ENCODE measurements at regions not wholly inside any gene's neighbourhood (a gene's known extent, or its start where the extent isn't known, plus 50 kb on each side); places are given as distances from the start of the nearest gene placed in this dataset.
"Not testable (repeated sequence)": the region's sequence is repeated elsewhere in the genome, so short reads cannot be mapped to it uniquely, and the experiment has no call there.

- in situ Hi-C loops (cut with HindIII; ENCODE audit: low pct_unique_long_range_greater_than_20kb, low sequenced_read_pairs): no loop called here
- Histone ChIP-seq H3K4me3 (ENCODE audit: low read depth in 2 of 2, low read length in 2 of 2) (no peak overlapping the region), H3K36me3 (ENCODE audit: control insufficient read depth, insufficient read depth, low read length) (no peaks in the 10 kb centered on the region), H3K27me3 (ENCODE audit: control insufficient read depth, insufficient read depth, low read length) (no peaks in the 10 kb centered on the region), H3K4me1 (ENCODE audit: control insufficient read depth, insufficient read depth, low read length) (no peaks in the 10 kb centered on the region), H3K27ac (ENCODE audit: low read length) (no peak overlapping the region), H3K9me3 (ENCODE audit: control insufficient read depth, insufficient read depth, low read depth, low read length) (no peaks in the 10 kb centered on the region)
- no TSS peak for BruUV-seq (replicated peaks)
- ChIA-PET POLR2A (no interaction called here), CTCF (no interaction called here)
- intact Hi-C loops (cut with micrococcal nuclease; ENCODE audit: unreplicated experiment): no loop called here
- ATAC-seq (no peak), DNase-seq (ENCODE audit: low read depth, low spot score) (no peak)
- TF ChIP-seq SIN3A (IDR thresholded peaks at IDR 0.05; ENCODE audit: borderline replicate concordance, insufficient read depth, low read depth, low read length) (no peak), REST (IDR thresholded peaks at IDR 0.05; ENCODE audit: insufficient read depth in 1 of 2, low read depth in 2 of 2, low read length in 1 of 2) (no peak), TCF7L2 (IDR thresholded peaks at IDR 0.05; ENCODE audit: low read depth, low read length) (no peak), POLR2AphosphoS5 (IDR thresholded peaks at IDR 0.05; ENCODE audit: low read depth, low read length) (no peak), CTCF (IDR thresholded peaks at IDR 0.05) (no peak)
Measured at GRCh38 chr12:27164330-27165040, 79.6 kb upstream of the STK38L start.

GRCh38 chr12:27165958-27166357 lies 78.1 kb upstream of the STK38L start:
- in situ Hi-C loops (cut with HindIII; ENCODE audit: low pct_unique_long_range_greater_than_20kb, low sequenced_read_pairs); CTCF ChIA-PET; intact Hi-C loops (cut with micrococcal nuclease; ENCODE audit: unreplicated experiment); H3K4me3 ChIP-seq (ENCODE audit: low read depth in 2 of 2, low read length in 2 of 2); ATAC-seq; H3K27me3 ChIP-seq (ENCODE audit: control insufficient read depth, insufficient read depth, low read length); BruUV-seq (replicated peaks); H3K27ac ChIP-seq (ENCODE audit: low read length); H3K36me3 ChIP-seq (ENCODE audit: control insufficient read depth, insufficient read depth, low read length); H3K9me3 ChIP-seq (ENCODE audit: control insufficient read depth, insufficient read depth, low read depth, low read length); DNase-seq (ENCODE audit: low read depth, low spot score); POLR2A ChIA-PET; H3K4me1 ChIP-seq (ENCODE audit: control insufficient read depth, insufficient read depth, low read length): not testable (repeated sequence)

- H3K27ac ChIP-seq (ENCODE audit: low read length); POLR2A ChIA-PET; ATAC-seq; H3K36me3 ChIP-seq (ENCODE audit: control insufficient read depth, insufficient read depth, low read length); H3K4me1 ChIP-seq (ENCODE audit: control insufficient read depth, insufficient read depth, low read length); in situ Hi-C loops (cut with HindIII; ENCODE audit: low pct_unique_long_range_greater_than_20kb, low sequenced_read_pairs); H3K27me3 ChIP-seq (ENCODE audit: control insufficient read depth, insufficient read depth, low read length); BruUV-seq (replicated peaks); H3K4me3 ChIP-seq (ENCODE audit: low read depth in 2 of 2, low read length in 2 of 2); DNase-seq (ENCODE audit: low read depth, low spot score); H3K9me3 ChIP-seq (ENCODE audit: control insufficient read depth, insufficient read depth, low read depth, low read length); CTCF ChIA-PET; intact Hi-C loops (cut with micrococcal nuclease; ENCODE audit: unreplicated experiment): not testable (repeated sequence)
Measured at GRCh38 chr12:27171494-27171893, 72.6 kb upstream of the STK38L start.

Data from Panc1 (cell line).